ENCODE measurements at regions not wholly inside any gene's neighbourhood (a gene's known extent, or its start where the extent isn't known, plus 50 kb on each side); places are given as distances from the start of the nearest gene placed in this dataset.

DNA sequence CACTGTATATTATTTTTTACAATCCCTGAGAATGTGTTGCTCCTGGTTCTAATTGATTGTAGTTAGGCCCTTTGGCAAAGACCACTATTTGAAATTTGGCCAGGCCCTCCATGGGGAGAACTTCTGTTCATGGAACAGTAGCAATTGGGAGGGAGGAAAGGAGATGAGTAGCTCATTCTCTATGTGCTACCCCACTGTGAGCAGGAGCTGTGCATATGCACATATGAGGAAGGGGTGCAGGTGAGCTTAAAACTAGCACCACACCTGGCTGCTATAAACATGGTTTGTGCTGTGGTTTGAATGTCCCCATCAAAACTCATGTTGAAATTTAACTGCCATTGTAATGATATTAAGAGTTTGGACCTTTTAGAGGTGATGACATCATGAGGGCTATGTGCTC lies 1483.2 kb downstream of the PCDH7 start:
- DNase-seq = no peak

DNA sequence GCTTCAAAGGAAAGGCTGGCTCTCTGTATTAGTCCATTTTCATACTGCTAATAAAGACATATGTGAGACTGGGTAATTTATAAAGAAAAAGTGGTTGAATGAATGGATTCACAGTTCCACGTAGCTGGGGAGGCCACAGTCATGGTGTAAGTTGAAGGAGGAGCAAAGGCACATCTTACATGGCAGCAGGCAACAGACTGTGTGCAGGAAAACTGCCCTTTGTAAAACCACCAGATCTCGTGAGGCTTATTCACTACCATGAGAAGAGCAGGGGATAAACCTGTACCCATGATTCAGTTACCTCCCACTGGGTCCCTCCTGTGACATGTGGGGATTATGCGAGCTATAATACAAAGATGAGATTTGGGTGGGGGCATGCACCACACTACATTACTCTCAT lies 1486.6 kb downstream of the PCDH7 start:
- DNase-seq = no peak

DNA sequence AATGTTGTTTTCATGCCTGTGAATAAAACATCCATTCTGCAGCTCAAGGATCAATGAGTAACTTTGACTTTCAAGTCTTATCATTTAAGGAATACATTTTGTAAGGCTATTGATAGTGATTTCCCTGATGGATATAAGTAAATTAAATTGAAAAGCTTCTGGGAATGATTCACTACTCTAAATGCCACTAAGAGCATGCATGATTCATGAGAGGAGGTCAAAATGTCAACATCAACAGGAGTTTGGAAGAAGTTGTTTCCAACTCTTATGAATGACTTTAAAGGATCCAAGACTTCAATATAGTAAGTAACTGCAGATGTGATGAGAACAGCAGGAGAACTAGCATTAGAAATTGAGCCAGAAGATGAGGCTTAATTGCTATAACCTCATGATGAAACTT lies 1487.3 kb downstream of the PCDH7 start:
- DNase-seq = no peak

DNA sequence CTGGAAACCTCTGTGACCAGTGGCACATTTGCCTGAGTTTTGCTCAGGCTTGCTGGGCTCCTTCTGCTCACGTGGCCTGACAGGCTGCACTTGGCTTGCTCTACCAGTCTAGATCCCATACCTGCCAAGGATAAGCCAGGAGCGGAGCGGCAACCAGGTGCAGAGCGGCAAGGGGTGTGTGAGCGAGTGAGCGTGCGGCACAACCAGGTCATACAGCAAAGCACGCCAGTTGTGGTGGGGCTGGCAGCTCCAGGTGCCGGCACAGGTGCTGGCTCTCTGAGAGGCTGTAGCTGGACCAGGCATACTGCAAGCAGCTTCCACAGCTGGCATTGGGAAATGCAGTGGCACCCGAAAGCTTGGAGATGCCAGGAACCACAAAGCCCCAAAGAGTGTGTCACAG lies 1495.1 kb downstream of the PCDH7 start:
- DNase-seq = no peak

DNA sequence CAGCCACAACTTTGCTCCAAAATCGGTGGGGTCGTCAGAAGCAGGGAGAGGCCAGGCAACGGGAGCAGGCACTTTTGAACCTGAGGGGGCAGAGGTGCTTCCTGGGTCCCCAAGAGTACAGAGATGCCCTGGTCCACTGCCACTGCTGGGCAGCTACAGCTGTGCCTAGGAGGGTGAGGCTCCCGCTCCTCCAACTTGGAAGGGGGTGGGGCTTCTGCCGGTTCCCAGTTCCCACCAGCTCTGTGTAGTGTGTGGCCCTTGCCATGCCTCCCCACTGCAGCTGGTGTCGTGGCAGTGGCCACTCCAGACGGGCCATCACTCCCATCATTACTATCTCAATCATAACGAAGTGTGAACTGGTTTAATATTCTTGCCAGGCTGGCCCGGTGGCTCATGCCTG lies 1496.3 kb downstream of the PCDH7 start:
- DNase-seq = no peak

DNA sequence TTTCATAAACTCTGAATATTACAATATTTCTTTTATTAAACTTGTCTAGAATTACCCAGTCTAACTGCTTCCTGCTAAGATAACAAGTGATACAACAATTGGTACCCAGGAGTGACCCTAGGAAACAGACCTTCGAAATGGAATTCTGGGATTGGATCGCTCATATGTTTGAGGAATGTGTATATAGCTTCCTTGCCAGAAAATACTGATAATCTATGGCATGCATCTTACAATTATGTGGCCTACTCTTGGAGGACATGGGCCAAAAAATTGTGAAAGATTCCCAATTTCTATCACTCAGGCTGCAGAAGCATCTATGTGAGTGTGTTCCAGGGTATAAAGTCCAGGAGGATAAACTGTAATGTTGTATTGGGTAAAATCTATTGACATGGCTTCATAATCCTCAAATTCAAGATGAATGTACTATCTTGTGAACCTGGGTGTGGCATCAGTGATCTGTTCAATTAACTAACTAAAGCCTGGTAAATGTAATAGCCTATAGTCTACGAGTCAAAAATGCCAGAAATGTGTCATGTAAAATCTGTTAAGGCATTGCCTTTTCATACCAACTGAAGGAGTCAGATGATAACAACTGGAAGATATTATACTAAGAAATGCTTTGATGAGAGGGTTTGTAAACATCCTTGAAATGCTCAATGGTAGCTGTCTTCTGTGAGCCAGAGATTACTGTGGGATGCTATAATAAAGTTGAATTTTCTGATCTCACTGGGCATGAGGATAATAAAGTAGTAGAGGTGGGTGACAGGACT lies 1499.3 kb downstream of the PCDH7 start:
- no peak for DNase-seq

DNA sequence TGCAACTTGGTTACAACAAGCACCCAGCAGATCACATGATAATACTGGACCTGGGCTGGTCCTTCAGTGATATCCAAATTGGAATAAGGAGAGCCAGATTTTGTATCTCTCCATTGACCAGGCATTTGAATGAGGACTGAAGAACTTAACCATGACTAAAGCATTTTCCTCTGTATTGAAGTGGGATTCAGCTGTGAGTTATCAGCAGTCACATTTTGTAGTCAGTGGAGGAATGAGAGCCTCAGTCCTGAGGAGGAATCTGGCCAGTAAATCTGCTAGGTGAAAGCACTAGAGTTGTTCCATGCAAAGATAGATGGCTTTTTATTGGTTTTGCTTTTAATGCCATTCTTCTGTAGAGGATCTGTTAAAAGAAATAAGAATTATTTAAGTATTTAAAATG lies 1506.0 kb downstream of the PCDH7 start:
- DNase-seq = no peak

DNA sequence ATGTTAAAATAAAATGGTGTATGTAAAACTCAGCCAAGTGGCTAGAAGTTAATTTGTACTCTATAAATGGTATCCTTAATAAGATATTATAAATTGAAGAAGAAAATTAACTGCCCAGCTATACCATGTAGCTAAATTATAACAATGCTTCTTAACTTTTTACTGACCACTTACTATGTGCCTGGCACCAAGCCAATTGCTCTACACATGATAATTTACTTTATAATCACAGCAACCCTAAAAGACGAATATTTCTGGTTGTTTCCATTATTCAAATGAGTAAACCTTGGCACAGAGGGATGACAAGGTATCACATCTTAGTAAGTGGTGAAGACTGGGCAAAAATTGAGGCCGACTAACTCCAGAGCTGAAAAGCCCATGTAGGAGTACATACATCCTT lies 1506.6 kb downstream of the PCDH7 start:
- no peak for DNase-seq

DNA sequence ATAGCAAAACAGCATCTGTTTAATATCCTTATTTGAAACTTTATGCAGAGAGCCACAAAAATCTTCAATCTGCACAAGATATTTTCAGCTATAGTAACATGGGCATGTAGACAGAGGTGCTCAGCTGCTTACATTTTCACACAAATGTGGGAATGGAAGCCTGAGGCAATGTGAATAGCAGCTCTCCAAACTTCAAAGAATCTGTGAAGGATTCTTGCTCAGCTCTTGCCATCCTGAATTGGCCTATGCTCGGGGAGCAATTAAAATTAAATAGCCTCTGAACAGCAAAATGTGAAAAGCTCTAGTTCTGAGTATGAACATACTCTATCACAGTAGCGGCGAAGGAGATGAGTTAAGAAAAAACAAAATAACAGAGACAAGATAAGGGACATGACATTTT lies 1523.8 kb downstream of the PCDH7 start:
- DNase-seq = no peak

DNA sequence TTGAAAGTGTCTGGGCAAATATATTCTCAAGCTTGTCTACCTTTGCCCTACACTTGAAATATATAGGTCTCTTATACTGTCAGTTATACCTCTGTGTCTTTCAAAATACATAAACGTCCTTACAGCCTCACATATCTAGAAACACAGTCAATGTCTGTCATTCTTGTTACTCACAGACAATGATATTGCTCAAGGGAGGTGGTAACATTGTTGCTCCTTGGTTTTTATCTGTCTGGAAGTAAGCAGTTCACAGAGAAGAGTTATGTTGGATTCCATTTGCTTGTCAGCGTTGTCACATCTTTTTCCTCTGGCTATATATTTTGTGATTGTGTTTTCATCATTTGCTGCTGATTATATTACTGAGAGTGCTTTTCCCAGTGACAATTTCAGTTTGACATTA lies 1528.9 kb downstream of the PCDH7 start:
- DNase-seq = no peak

DNA sequence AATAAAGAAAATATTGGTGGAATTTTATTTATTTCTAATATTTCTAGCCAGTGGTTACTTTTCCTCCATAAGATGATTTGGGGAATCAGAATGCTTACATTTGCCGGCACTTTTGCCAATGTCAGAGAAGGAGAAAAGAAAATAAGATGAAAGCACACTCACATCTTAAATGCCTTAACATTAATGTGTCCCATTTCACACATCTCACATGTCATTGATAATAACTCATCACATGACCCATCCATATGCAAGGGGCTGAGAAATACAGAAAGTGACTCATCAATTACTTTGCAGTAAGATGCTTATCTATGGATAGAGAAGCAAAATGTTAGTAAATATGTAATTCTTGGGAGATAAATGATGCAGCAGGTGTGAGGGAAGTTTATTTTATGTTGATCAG lies 1531.0 kb downstream of the PCDH7 start:
- no peak for DNase-seq

DNA sequence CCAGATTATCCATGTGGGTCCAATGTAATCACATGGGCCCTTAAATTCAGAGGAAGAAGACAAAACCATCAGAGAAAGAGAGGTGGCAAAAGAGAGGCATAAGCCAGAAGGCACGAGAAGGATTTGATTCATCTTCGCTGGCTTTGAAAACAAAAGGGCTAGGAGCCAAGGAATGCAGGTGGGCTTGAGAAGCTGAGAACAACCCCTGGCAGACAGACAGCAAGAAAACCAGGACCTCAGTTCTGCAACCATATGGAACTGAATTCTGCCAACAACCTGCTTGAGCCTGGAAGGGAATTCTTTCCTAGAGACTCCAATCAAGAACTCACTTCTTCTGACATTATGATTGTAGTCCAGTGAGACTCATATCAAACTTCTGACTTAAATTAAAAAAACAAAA lies 1531.8 kb downstream of the PCDH7 start:
- DNase-seq = no peak

DNA sequence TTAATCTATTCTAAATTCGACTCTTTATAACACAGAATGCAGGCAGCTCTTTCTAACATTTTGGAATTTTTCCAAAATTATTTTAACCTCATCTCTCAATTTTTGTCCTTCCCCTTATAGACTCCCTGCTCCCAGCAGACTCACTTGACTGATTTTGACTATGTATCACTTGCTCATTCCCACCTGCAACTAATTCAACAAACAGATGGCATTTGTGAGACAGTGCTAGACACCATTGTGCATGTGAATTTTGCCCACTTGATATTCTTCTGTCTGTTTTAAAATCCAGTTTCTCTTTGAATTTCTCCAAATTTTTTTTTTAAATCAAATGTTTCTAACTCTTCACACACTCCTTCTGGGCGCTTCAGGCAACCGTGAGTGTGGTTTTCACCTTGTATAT lies 1534.0 kb downstream of the PCDH7 start:
- no peak for DNase-seq

DNA sequence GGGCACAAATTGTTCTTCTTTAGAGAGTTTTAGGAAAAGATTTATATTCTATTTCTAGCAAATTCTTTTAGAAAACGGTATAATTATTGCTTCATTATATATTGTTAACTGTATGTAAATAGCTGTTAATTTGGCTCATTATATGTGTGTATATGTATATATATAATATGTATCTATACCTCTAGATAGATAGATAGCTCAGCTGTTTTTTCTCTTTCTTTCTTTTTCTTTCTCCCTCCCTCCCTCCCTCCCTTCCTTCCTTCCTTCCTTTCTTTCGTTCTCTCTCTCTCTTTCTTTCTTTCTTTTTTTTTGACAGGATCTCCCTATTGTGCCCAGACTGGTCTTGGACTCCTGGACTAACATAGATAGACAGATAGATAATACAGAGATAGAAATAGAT lies 1538.8 kb downstream of the PCDH7 start:
- no peak for DNase-seq

DNA sequence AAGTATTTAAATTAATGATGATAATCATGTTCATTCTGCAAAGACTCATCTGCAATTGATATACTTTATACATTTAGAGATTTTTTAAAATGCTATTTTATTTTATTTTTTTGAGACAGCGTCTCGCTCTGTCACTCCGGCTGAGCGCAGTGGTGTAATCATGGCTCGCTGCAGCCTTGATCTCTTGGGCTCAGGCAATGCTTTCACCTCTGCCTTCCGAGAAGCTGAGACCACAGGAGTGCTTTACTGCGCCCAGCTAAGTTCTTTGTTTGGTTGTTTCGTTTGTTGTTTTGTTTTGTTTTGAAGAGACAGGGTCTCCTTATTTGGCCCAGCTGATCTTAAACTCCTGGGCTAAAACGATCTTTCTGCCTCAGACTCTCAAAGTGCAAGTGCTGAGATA lies 1541.0 kb downstream of the PCDH7 start:
- DNase-seq = no peak

DNA sequence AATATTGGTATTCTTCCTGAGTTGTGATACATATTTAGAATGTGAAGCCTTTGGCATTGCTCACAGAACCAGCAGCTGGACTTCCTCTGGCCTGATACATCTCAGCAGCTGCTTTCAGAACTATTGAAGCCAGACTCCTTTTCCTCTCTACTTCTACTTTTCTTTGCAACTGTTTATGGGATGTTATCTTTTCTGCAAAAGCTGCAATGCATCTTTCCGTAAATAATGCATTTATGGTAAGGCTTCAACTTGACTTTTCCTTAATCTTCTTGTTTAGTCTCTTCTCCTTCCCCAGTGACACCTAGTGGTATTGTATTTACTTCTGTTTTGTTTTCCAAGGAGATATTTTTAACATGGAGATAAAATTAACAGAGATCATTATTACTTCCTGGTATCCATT lies 1548.7 kb downstream of the PCDH7 start:
- no peak for DNase-seq

DNA sequence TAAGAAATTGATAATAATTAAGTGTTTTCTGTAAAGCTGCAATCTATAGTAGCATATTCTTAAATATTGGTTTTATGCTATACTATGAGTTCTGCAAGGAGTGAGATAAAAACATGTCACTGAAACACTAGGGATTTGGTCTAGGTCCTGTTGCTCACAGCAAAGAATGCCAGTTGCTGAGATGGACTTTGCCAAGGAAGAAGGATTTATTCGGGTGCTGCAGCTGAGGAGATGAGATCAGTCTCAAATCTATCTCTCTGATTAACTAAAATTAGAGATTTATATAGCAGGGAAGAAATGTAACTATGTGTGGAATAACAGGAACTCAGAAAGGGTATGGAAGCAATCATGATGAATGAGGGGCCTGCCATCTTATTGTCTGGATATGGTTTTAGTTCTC lies 1569.9 kb downstream of the PCDH7 start:
- no peak for DNase-seq

DNA sequence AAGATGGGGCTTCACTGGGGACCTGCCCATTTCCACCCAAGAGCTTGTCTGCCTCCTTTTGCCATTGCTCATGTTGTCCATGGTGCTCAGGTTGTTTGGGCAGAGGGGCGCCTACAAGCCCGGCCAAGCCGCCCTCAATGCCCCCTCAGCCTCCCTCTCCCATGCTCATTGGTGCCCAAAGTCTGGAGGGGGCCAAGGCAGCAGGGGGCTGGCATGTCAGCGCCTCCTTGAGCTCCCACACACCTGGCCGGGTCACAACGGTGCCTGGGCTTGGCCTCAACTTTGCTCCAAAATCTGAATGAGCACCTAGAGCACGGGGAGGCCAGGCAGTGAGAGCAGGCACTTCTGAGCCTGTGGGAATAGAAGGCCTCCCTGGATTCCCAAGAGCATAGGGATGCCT lies 1598.8 kb downstream of the PCDH7 start:
- no peak for DNase-seq

DNA sequence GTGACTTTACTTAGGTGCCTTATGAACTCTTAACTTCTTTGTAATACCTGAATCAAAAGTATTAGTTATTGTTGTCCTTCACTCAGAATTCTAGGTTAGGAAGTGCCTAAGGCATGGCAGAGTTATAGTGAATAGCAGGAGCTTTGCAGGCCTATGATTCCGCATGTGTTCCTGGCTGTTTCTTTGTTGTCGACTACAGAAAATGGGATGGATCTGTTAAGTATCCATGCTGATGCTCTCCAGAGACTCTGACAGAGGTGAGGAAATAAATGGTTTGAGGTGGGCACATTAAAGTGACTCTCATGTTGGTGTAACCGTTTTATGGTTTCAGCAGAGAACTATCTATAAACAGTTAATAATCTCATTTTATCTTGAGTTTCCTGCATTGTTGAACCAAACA lies 1601.3 kb downstream of the PCDH7 start:
- no peak for DNase-seq

DNA sequence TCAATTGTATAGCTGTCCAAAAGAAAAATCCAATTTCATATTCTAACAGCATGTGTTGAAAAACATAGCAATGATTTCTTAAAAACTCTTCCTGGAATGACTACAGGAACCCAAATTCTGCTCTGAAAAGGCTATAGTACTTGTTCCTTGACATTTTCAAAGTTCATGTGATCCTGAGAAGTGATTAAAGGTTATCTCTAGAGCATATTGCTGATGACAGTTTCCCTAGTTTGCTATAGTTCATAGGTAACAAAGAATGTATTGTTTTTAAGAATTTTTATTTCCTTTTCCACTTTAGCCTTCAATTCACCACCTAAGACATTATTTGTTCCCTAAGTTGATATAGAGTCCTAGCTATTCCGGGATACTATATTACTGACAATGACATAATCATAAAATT lies 1614.6 kb downstream of the PCDH7 start:
- DNase-seq = no peak

DNA sequence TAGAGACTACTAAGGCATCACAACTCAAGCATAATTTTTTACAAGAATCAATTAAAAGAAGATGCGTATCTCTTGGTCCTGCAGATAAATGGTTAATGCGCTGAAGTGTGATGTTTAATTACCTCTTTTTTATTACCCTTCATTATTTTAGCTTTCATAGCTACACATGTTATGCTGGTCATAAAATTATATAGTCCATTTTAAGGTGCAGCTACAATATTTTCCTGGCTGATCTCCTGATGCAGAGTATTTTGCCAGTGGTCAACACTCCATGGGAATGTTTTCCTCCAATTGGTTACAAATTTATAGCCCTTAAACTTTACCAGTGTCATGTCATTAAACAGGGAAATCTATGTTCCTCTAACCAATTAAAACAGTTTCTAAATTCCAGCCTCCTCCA lies 1617.2 kb downstream of the PCDH7 start:
- DNase-seq = no peak

DNA sequence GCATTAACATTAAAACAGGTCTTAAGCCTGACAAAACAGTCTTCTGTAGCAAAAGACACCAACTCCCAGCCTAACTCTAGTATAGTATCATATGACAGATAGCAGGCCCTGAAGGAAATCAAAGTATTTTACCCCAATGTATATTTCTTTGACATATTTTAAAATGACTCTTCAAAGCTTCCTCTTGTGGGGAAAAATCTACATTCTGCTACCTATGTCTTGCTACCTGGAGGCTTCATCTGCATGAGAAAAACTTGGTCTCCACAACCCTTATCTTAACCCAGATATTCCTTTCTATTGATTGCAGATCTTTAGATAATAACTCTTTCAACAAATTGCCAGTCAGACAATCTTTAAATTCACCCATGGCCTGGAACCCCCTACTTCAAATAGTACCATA lies 1620.4 kb downstream of the PCDH7 start:
- DNase-seq = no peak

DNA sequence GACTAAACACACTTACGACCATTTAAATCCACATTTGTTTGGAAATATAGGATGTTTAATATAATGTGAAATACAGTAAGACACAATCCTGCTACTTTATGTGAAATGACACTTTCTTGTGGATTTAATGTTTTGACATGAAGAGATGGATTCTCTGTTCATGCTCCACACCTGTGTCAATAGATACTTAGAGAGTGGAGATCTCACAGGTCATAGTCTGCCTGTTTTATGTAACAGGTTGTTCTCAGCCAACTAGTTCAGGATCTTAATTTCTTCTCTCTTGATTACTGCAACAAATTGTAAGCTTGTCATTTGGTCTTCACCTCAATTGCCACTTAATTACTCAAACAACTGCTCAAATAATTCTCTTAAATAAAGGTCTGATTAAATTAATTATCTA lies 1621.2 kb downstream of the PCDH7 start:
- DNase-seq = no peak

DNA sequence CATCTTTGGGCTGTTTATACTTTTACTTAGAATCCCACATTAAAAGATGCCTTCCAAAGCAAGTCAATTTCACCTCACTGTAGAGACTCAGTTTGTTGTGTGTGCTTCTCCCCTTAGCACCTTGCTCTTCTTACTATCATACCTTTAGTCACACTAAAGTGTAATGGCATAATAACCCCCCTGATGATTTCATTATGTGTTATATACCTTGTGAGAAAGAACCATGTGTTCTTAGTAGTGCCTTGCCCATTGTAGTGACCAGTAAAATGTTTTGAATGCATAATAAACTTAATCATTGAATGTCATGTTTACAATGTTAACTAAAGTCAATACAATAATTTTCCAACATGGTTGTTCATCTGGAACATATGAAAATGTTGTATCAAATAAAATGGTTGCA lies 1621.9 kb downstream of the PCDH7 start:
- no peak for DNase-seq

DNA sequence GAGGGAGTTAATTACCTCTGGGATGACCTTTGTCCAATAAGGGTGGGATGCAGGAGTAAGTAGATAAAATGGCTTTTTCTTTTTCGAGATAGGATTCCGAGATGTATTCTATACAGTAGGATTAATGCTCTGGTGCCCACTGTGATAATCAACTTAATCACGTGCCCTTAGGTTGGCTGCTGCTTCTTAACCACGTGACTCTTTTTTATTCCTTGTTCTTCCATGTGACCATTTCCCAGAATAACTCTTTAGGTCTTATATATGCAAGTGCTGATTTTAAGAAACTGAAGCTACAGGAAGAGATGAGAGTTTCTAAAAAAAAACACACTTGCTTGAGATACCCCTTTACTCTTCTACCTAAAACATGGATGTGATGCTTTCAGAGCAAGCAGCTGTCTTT lies 1628.9 kb downstream of the PCDH7 start:
- no peak for DNase-seq

DNA sequence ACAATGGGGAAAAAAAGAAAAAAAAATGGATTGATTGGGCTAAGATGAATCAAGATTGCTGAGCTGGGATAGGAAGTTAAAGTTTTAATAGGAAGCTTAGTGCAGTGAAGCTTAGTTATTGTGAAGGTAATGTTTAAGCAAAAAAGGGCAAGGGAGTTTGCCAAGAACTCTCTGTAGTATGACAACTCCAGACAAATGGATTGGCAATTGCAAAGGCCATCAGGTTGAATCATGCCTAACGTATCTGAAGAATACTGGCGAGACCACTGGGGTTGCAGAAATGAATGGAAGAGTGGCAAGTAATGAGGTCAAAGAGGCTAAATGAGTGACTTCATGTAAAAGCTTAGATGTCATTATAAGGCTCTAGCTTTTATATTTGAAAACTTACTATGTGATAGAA lies 1654.0 kb downstream of the PCDH7 start:
- no peak for DNase-seq

Data from COR-L47 (cell line).